Suppressor macrophage (primary cell): ENCODE measurements at regions not wholly inside any gene's neighbourhood (a gene's known extent, or its start where the extent isn't known, plus 50 kb on each side); places are given as distances from the start of the nearest gene placed in this dataset.
"Not testable (repeated sequence)": the region's sequence is repeated elsewhere in the genome, so short reads cannot be mapped to it uniquely, and the experiment has no call there.

Experiments used
- DNase-seq, 4 experiments: peaks; one replicate each; pipeline ENCODE4 v3.0.0-alpha.2; 2020 to 2022

DNA sequence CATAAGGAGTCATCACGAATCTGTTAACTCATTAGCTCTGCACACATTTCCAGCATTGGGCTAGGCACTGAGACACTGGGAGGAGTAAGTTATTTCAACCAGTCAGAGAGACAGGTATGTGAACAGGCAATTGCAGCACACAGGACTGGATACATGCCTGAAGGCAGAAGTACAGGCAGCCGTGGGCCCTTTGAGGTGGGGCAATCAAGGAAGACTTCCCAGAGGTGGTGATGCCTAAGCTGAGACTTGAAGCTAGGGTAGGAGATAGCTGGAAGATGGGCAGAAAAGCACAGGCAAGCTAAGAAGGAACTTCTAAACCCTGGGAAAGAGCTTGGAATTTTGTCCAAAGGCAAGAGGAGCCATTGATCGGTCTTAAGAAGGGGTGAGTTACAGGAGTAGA, 249.7 kb downstream of the EMX2 start:
- DNase-seq = no peak

DNA sequence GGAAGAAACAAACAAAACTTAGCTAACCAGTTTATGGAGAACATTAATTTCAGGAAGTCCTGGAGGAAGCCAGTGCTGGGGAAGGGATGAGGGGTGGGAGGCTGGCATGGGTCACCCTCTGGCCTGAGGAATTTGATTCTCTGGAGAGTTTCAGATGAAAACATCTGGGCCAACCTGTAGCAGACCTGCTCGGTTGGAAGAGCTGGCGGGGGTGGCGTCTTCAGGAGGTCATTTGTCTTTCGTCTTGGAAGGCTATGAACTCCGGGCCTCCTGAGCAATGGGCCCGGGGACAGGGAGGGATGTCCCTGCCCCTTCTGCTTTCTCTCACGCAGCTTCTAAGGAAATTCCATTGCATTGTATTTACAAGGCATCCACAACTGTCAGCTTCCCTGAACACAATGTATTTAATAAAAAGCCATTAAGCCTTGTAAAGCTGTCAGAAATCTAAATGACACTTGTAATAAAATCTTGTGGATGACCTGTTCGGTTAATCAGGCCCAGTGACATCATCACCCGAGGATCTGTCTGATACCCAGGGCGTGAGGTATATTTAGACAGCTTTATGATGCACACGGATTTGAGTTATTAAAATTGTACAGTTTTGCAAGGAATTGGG, 250.5 kb downstream of the RAB11FIP2 start:
- DNase-seq = no peak

DNA sequence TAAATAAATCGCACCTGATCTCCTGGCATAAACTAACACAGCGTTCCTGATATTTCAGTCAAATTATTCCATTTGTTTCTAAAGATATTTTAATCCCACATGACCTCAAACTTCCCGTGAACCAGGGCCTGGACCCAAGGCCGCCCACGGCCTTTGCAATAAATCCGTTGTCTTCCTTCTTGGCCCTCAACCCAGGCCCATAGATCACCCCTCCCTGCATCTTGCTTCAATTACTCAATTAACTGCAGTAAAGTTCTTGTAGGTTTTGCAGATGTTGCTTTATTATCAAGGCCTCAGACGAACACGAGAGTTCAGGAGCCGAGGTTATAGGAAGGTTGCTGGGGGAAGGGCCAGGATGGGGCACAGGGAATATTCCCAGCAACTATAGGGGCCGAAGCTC, 249.4 kb downstream of the RAB11FIP2 start:
- DNase-seq = no peak

DNA sequence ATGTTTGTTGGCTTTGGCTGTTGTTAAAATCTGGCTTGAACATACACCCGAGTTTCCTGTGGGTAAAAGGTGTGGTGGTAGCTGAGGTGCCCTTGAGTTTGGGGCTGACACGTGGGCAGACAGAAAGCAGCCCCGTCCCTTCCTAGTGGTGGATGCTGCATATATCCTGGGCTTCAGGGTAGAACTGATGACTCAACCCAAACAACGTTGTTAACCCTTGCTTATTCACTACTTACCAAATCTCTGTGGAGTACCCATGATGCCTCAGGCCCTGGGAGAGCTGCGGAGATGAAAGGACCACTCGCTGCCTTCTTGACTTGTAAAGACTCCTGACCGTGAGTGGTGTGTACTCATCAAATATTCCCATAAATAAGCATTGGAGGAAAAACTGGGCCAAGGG, 245.1 kb downstream of the RAB11FIP2 start:
- no peak for DNase-seq

DNA sequence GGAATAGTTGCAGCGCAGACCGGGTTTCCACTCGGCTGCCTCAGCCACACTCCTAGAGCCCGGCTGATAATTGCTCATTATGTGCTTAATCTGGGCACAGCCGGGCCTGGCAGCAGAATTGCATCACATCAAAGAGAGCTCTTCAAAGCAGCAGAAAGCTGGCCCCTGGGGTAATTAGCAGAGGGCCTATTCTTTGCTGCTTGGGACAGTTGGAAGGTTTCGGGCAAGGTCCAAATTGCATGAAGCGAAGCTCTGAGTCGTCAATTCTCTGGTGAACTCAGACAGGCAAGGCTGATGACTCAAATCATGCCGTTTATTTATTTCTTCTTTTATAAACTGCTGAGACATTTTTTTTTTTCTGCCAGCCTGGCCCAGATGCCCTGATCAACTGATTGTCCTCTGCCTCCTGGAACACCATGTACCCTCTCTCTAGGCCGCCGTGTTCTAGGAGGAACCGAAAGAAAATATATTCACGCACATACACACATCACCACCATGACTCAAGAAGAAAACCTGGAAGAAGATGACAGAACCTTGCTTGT, 242.2 kb downstream of the RAB11FIP2 start:
- no peak for DNase-seq

DNA sequence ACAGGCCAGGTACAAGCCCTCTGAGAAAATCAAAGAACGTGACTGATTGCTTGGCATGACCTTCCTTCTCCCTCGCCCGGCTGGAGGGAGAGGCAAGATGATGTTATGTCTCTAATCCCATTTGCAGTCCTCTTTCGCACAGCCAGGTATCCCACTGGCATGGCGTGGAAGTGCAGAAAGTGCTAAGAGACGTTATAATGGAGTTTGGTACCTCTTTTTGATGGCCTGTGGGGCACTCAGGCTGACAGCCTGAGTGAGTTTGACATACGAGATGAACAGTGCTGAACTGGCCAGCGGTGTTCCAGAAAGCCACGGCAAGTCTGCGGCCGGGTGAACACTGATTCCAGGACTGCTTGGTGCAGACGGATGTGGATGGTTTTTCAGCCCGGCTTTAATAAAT, 241.6 kb downstream of the RAB11FIP2 start:
- no peak for DNase-seq

DNA sequence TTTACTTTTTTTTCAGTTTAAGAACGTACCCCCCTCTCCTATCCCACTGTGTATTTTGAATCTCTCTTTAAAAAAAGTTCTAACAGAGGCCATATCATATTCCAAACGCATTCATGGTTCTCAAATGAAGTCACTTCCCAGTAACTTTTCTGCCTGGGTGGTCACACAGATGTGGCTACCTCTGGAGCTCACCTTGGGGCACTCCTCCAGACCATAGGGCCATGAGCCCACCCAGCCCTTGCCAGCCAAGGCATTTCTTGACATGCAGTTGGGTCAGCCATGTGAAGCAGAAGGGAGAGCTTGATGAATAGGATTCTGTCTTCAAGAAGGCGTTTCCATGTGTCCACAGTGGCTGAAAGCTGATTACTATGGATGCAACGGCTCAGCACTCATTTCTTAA, 239.3 kb downstream of the RAB11FIP2 start:
- DNase-seq = no peak

DNA sequence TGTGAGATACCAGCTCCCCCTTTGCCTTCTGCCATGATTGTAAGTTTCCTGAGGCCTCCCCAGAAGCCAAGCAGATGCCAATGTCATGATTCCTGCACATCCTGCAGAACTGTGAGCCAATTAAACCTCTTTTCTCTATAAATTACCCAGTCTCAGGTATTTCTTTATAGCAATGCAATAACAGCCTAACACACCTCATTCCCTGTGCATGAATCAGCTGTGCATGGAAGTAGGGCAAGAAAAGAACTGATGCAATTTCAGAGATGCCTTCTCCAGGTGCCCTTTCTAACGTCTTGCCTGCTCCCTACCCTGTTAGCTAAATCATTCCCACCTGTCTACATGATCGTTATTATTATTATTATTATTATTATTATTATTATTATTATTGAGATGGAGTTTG, 230.9 kb downstream of the RAB11FIP2 start:
- not testable (repeated sequence) for DNase-seq

DNA sequence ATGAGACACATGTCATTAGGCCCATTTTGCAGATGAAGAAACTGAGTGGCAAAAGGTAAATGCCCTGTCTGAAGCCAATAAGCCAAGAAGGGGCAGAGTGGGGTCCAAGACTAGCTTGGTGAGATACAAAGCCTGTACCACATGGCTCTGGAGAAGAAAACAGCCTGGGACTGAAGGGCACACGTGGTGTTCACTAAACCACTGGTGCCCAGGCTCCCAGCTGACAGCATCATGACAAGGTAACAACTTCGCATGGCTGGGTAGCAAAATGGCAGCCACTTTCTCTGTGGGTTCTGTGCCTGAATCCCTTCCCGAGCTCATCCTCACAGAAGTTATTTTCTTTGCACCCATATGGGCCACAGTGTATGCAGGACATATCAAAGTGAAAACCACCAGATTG, 229.6 kb downstream of the RAB11FIP2 start:
- no peak for DNase-seq

DNA sequence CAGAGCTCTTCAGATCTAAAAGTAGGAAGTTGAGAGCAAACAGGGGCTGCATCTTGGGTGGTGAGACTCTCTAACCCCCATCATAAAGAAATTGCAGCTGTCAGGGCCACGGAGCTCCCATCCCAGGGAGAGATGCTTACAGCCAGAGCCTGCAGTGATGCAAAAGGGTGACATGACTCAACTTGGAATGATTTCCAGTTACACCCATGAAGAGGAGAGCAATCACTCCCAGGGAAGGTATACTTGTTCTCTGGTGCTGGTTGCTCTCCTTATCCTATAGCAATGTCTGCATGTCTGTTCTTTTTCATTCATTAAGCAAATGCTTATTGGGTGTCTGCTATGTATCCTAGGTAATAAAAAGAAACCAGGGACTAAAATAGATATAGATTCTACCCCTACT, 228.0 kb downstream of the RAB11FIP2 start:
- no peak for DNase-seq

DNA sequence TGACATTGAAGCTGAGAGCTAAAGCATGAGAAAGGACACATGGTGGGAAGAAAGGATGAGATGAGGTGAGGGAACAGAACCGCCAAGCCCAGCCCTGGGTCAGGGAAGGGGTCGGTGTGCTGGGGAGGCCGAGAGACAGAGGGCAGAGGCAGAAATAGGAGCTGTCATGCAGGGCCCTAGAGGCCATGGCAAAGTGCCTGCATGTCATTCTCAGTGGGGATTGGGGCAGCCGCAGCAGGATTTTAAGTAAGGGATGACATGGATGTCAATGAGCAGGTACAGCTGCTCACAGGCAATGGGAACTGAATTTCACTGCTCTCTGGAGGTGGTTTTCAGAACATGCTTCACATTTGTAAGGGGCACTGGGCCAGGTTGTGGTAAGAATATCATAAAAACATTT, 227.4 kb downstream of the RAB11FIP2 start:
- no peak for DNase-seq

DNA sequence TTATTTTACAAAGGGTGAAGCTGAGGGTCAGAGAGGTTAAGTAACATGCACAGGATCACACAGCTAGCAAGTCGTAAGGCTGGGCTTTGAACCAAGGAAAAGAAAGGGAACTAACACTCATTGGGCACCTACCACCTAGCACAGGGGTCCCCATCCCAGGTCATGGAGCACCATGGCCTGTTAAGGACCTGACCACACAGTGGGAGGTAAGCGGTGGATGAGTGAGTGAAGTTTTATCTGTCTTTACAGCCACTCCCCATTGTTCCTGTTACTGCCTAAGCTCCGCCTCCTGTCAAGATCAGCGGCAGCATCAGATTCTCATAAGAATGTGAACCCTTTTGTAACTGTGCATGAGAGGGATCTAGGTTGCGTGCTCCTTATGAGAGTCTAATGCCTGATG, 222.8 kb downstream of the RAB11FIP2 start:
- no peak for DNase-seq

DNA sequence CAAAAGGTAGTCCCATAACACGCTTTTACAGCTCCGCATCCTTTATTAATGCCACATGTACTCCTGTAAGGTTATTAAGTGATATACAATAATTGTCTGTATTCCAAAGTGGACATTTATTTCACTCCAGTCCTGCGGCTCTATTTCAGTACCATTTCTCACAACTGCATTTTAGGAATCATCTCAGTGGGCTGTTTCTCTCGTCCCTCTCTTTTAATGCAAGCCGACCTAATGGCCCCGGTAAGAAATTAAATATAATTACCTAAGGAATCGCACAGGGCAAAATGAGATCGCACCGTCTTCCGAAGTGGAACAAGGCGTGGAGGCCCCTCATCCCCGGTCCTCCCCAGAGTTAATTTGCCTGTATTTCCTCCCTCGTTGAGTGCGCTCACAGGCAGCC, 216.5 kb downstream of the RAB11FIP2 start:
- DNase-seq = no peak

DNA sequence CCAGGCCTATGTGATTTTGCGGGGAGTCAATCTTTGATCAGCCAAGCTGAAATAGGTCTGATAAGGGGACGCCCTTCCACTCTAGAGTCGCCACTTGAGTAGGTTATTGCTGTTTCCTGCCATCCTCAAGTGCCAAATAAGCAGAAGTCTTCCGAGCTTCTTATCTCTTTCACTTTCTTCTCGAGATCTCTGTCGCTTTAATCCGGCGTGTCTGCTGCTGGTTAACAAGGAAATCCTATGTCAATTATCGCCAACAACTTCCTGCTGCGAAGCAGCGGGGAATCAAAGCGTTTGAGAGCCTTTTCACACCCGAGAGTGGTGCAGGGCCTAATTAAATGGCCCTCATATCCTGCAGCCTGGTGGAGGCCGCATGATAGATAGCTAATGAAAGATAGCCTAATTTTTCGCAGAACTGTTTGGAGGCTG, 215.9 kb downstream of the RAB11FIP2 start:
- peak in 1 of 4 experiments; percentile 1 for DNase-seq

DNA sequence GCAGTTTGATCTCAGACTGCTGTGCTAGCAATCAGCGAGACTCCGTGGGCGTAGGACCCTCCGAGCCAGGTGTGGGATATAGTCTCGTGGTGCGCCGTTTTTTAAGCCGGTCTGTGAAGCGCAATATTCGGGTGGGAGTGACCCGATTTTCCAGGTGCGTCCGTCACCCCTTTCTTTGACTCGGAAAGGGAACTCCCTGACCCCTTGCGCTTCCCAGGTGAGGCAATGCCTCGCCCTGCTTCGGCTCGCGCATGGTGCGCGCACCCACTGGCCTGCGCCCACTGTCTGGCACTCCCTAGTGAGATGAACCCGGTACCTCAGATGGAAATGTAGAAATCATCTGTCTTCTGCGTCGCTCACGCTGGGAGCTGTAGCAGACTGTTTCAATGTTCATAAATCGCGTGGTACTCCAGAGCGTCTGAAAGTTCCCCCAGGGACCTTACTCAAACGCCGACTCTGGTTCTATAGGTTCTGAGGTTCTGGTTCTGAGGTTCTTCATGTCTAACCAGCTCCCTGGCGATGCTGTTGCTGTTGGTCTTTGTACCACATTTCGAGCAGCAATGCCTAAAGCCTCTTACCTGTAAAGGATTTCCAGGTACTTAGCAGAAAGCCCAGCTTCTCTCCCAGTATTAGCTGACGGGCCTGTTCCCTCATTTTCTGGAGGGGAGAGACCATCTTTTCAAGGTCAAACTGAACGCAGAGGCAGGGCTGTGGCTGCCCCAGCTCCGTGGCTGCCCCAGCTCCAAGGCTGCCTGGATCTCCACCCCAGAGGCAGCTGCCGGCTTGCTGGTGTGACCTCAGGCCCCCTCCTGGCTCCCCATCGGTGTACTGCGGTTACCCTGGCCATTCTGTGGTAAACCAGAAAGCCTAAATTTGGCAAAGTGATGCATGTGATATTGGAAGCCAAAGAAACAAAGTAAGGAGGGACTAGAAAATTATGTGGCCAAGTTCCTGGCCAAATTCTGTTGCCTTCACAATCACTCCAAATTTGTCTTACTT, 207.9 kb downstream of the RAB11FIP2 start:
- not testable (repeated sequence) for DNase-seq

DNA sequence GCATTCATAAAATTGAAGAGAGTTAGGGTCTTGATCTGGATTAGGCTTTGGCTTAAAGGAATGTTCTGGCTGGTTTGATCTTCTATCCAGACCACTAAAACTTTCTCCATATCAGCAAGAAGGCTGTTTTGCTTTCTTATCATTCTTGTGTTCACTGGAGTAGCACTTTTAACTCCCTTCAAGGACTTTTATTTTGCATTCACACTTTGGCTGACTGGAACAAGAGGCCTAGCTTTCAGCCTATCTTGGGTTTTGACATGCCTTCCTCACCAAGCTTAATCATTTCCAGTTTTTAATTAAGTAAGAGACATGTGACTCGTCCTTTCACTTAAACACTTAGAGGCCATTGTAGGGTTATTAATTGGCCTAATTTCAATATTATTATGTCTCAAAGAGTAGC, 190.3 kb downstream of the RAB11FIP2 start:
- not testable (repeated sequence) for DNase-seq

DNA sequence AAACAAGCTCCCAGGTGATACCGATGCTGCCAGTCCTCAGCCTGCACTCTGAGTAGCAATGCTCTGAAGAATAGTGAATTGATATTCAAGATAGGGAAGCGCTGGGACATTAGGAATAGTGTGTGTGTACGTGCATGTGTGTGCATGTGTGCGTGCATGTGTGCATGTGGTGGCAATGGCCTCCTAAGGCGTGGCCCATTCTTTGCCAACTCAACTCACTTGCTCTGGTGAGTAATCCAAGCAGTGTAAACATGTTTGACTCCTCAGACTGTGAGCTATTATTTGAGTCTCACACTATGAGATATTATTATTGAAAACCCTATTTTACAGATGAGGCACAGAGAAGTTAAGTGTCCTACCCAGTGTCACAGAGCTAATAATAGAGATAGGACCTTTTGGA, 186.6 kb downstream of the RAB11FIP2 start:
- DNase-seq = no peak

DNA sequence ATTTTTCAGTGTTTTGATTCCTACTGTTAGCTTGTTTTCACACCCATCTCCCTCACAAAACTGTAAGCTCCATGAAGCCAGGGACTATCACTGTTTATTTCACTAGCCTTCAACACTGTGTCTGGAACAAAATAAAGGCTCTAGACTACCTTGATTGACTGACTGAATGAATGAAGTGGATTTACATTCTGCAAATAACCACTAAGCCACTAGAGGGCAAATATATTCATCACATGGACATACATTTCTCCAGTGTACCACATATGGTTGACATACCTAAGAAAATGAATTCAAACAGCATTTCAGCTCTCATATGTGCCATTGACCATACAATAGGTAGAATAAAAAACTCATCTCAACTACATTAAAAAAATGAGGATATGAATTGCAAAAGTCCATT, 185.9 kb downstream of the RAB11FIP2 start:
- peak in 2 of 4 experiments; percentile 11 to 12 for DNase-seq

DNA sequence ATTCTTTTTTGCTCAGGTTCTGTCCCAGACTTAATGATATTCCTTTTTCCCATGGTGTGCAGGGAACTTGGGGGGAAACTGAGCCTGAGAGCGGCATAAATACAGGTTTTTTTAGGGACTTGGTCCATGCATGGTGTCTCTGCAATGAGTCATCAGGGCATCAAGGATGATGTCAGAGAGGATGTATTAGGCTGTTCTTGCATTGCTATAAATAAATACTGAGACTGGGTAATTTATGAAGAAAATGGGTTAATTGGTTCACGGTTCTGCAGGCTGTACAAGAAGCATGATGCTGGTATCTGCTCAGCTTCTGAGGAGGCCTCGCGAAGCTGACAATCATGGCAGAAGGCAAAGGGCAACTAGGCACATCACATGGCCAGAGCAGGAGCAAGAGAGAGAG, 185.4 kb downstream of the RAB11FIP2 start:
- DNase-seq = no peak

DNA sequence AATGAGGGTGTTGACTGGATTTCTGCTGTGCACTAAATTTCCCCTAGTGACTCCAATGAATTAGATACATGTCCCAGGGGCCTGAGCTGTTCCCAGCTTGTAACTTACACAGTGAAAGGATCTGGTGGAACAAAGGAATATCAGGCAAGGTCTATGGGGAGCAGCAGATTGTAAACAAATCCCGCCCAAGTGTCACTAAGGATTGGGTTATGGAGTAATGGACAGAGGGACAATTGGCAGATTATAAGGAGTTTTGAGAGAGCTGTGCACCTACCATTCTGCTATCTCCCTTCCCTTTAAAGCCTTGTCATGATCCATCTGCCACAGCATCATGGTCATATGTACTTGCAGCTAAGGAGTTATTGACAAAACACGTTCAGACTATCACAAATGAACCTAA, 183.0 kb downstream of the RAB11FIP2 start:
- no peak for DNase-seq

DNA sequence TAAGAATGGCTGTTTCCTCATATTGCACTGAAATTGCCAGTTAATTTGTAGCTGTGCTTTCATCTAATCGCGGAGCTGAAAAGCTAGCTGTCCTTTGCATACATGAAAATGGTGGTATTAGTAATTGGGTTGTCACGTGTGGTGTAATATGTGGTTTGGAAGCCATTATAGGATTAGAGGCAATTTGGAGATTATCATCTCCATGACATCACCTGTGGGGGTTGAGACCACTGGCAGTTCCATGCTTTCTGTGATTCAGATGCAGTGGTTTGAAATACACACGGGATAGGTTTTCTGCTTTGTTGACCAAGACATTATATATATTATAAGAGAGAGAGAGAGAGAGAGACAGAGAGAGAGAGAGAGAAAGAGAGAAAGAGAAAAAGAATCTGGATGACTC, 180.8 kb downstream of the RAB11FIP2 start:
- DNase-seq = no peak

DNA sequence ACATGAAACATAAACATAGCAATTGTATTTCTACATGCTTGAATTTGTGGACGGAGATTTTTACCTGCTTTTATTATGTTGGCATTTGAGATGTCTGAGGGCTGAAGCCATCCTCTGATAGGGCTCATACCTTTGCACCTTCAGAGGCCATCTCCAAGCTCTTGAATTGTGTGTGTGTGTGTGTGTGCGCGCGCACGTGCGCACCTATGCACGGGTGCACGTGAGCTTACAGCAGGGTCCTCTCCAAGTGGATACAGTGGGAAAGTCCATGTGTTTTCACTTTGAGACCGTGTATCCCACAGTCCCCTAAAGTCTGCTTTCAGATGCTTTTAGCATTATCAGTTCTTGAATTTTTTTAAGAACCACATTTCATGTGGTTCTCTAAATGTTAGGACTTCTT, 178.6 kb downstream of the RAB11FIP2 start:
- no peak for DNase-seq

DNA sequence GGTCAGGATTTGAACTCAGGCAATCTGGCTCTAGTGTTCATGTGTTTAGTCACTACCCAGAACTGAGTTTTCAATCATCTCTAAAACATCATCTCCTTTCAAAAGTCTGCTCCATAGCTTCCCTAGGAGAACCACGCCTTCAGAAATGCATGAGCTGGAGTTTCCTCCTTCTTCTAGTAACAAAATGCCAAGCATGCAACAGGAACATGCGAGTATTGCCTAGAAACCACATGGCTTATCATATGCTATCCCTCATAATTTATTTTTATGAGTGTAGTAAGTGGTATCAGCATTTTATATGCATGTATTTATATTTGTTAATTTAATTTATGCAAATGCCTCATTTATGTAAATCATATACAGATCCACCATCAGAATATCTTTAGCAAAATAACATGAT, 170.9 kb downstream of the RAB11FIP2 start:
- no peak for DNase-seq

DNA sequence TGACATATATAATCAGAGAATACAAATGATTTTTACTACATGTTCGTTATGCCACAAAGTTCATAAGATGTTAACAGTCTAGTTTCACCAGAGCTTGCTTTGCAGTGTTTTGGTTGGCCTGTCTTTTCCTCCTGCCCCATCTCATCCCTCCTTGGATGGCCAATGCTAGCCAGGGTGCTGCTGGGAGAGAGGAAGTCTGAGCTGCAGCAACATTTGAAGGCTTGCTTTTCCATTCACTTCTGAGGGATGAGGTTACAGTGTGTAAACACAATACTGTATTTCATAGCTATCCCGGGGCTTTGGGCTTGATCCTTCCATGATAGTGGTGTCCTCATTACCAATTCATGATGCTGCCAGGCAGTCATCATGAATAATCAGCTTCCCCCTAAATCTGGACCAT, 170.5 kb downstream of the RAB11FIP2 start:
- DNase-seq = no peak
